Natural killer cell (primary cell): ENCODE measurements at regions not wholly inside any gene's neighbourhood (a gene's known extent, or its start where the extent isn't known, plus 50 kb on each side); places are given as distances from the start of the nearest gene placed in this dataset.

ENCODE experiments used
- ATAC-seq, 3 donors: fragments of 150-1000 bp in 2 of 3; fragments of 200-7000 bp in 1 of 3; cut with Tn5 transposase; 1 replicate in 1 of 3; 2 replicates in 2 of 3; pipeline ENCODE4 v1.10.0; 2021; ENCODE audit warnings: mild to moderate bottlenecking in 2 of 3, moderate library complexity in 2 of 3
- DNase-seq, 2 donors: peaks; one replicate each; pipeline versions ENCODE4 v3.0.0 to v3.0.0-alpha.2; 2013 to 2021; ENCODE audit warnings: mixed read lengths in 1 of 2
- H3K27ac ChIP-seq: one replicate; pipeline ENCODE4 v1.5.1; 2013; ENCODE audit warnings: mild to moderate bottlenecking, low read length
- H3K27me3 ChIP-seq: one replicate; pipeline ENCODE4 v1.6.1; 2013; ENCODE audit warnings: low read length; ENCODE audit not compliant: control insufficient read depth, insufficient read depth
- H3K36me3 ChIP-seq: one replicate; pipeline ENCODE4 v1.6.1; 2013; ENCODE audit warnings: low read length; ENCODE audit not compliant: control insufficient read depth, insufficient read depth
- H3K4me1 ChIP-seq: one replicate; pipeline ENCODE4 v1.6.1; 2013; ENCODE audit warnings: low read length; ENCODE audit not compliant: control insufficient read depth, insufficient read depth
- H3K4me3 ChIP-seq: one replicate; pipeline ENCODE4 v1.5.1; 2013; ENCODE audit warnings: low read length
- H3K9me3 ChIP-seq: one replicate; pipeline ENCODE4 v1.6.1; 2013; ENCODE audit warnings: low read length; ENCODE audit not compliant: control insufficient read depth, insufficient read depth
- H3K27ac Mint-ChIP-seq, 2 donors: one replicate each; pipeline ENCODE4 v1.8.0; 2022; ENCODE audit warnings: mild to moderate bottlenecking in 2 of 2, mixed read lengths in 2 of 2, moderate library complexity in 1 of 2
- H3K27me3 Mint-ChIP-seq, 2 donors: one replicate each; pipeline ENCODE4 v1.8.0; 2022; ENCODE audit warnings: low read depth in 2 of 2, mixed read lengths in 2 of 2
- H3K36me3 Mint-ChIP-seq: one replicate; pipeline ENCODE4 v1.8.0; 2022; ENCODE audit warnings: mixed read lengths
- H3K4me1 Mint-ChIP-seq, 2 donors: one replicate each; pipeline ENCODE4 v1.8.0; 2022; ENCODE audit warnings: mixed read lengths in 2 of 2
- H3K4me3 Mint-ChIP-seq: one replicate; pipeline ENCODE4 v1.8.0; 2022; ENCODE audit warnings: mild to moderate bottlenecking, moderate library complexity, mixed read lengths
- H3K9me3 Mint-ChIP-seq, 2 donors: one replicate each; pipeline ENCODE4 v1.8.0; 2022; ENCODE audit warnings: mixed read lengths in 2 of 2
- CTCF ChIP-seq: fragments of 200-600 bp; IDR thresholded peaks from one replicate; pipeline ENCODE4 v1.8.0; 2022; ENCODE audit warnings: antibody characterized with exemption
- WGBS: methylation state at CpG from one replicate; pipeline ENCODE4 v1.1.7; 2013; ENCODE audit warnings: missing lambda C conversion rate; ENCODE audit not compliant: insufficient coverage; 5-methylcytosine and 5-hydroxymethylcytosine counted together
- intact Hi-C: fragments of 100-400 bp; cut with micrococcal nuclease; formaldehyde crosslinking; loops from one replicate; pipeline ENCODE4 v1.14.2; 2022

- no peaks in the 10 kb centered on the region for H3K36me3 Mint-ChIP-seq
These were observed 85.2 kb upstream of the WDR72 start for GRCh38 chr15:53844634-53845033.

GRCh38 chr15:53843869-53844569 lies 84.6 kb upstream of the WDR72 start:
- H3K27ac Mint-ChIP-seq, result no peak overlapping the region
- intact Hi-C loops, result no loop called here
- H3K9me3 Mint-ChIP-seq, result peaks cover 6% of the 10 kb centered on the region in 2 donors
- H3K4me1 Mint-ChIP-seq, result no peaks in the 10 kb centered on the region
- H3K27me3 ChIP-seq, result no peaks in the 10 kb centered on the region
- no peaks in the 10 kb centered on the region for H3K9me3 ChIP-seq
- H3K4me1 ChIP-seq, result no peaks in the 10 kb centered on the region
- 60% methylated on average over 3 of the region's 3 CpGs for WGBS
- H3K36me3 Mint-ChIP-seq, result no peaks in the 10 kb centered on the region
- H3K4me3 Mint-ChIP-seq, result no peak overlapping the region
- TF ChIP-seq CTCF, result no peak
- ATAC-seq (no peak), DNase-seq (no peak)
- no peak overlapping the region for H3K27ac ChIP-seq
- no peaks in the 10 kb centered on the region for H3K36me3 ChIP-seq
- H3K27me3 Mint-ChIP-seq, result no peaks in the 10 kb centered on the region
- no peak overlapping the region for H3K4me3 ChIP-seq

More at GRCh38 chr15:53844634-53845033, 85.2 kb upstream of the WDR72 start:
- Mint-ChIP-seq H3K27ac (no peak overlapping the region), H3K27me3 (no peaks in the 10 kb centered on the region), H3K9me3 (peaks cover 4% of the 10 kb centered on the region in 2 donors), H3K4me1 (no peaks in the 10 kb centered on the region), H3K4me3 (no peak overlapping the region)
- Histone ChIP-seq H3K4me3 (no peak overlapping the region), H3K4me1 (no peaks in the 10 kb centered on the region), H3K27ac (no peak overlapping the region), H3K9me3 (no peaks in the 10 kb centered on the region), H3K27me3 (no peaks in the 10 kb centered on the region), H3K36me3 (no peaks in the 10 kb centered on the region)
- intact Hi-C loops, result no loop called here
- no peak for ATAC-seq
- DNase-seq, result no peak
- TF ChIP-seq CTCF, result no peak
- WGBS, result 84% methylated on average over 2 of the region's 2 CpGs

- Mint-ChIP-seq H3K4me1 (no peaks in the 10 kb centered on the region), H3K27ac (no peak overlapping the region), H3K27me3 (no peaks in the 10 kb centered on the region), H3K36me3 (no peaks in the 10 kb centered on the region), H3K9me3 (peaks cover 4 to 6% of the 10 kb centered on the region in 2 donors), H3K4me3 (no peak overlapping the region)
- no peak for TF ChIP-seq CTCF
- intact Hi-C loops, result no loop called here
- H3K4me3 ChIP-seq, result no peak overlapping the region
- H3K27me3 ChIP-seq, result no peaks in the 10 kb centered on the region
- H3K36me3 ChIP-seq, result no peaks in the 10 kb centered on the region
- WGBS, result 95% methylated on average over 1 of the region's 2 CpGs
- ATAC-seq (no peak), DNase-seq (no peak)
- no peak overlapping the region for H3K27ac ChIP-seq
- no peaks in the 10 kb centered on the region for H3K9me3 ChIP-seq
- no peaks in the 10 kb centered on the region for H3K4me1 ChIP-seq
These were observed 83.7 kb upstream of the WDR72 start for GRCh38 chr15:53843166-53843565.

GRCh38 chr15:53841651-53842050 lies 82.2 kb upstream of the WDR72 start:
- no peaks in the 10 kb centered on the region for H3K4me1 Mint-ChIP-seq
- no peak overlapping the region for H3K4me3 Mint-ChIP-seq
- no peaks in the 10 kb centered on the region for H3K27me3 Mint-ChIP-seq
- Histone ChIP-seq H3K4me1 (no peaks in the 10 kb centered on the region), H3K9me3 (no peaks in the 10 kb centered on the region), H3K4me3 (no peak overlapping the region), H3K27ac (no peak overlapping the region), H3K27me3 (no peaks in the 10 kb centered on the region), H3K36me3 (no peaks in the 10 kb centered on the region)
- WGBS, result 0% methylated on average over 1 of the region's 1 CpG
- TF ChIP-seq CTCF, result no peak
- H3K36me3 Mint-ChIP-seq, result no peaks in the 10 kb centered on the region
- DNase-seq (no peak), ATAC-seq (no peak)
- intact Hi-C loops, result no loop called here
- peaks cover 4 to 6% of the 10 kb centered on the region in 2 donors for H3K9me3 Mint-ChIP-seq
- H3K27ac Mint-ChIP-seq, result no peak overlapping the region
